HUES6 (cell line): ENCODE measurements at regions not wholly inside any gene's neighbourhood (a gene's known extent, or its start where the extent isn't known, plus 50 kb on each side); places are given as distances from the start of the nearest gene placed in this dataset.
"Not testable (repeated sequence)": the region's sequence is repeated elsewhere in the genome, so short reads cannot be mapped to it uniquely, and the experiment has no call there.

Experiments used
- H3K27ac ChIP-seq: 2 replicates; pipeline ENCODE4 v1.7.0; 2013; ENCODE audit warnings: low read depth, mild to moderate bottlenecking, low read length, inconsistent platforms
- H3K27me3 ChIP-seq: 2 replicates; pipeline ENCODE4 v1.6.1; 2013; ENCODE audit warnings: low read length; ENCODE audit not compliant: control insufficient read depth, insufficient read depth
- H3K36me3 ChIP-seq: 2 replicates; pipeline ENCODE4 v1.6.1; 2013; ENCODE audit warnings: low read length; ENCODE audit not compliant: control insufficient read depth, insufficient read depth
- H3K4me1 ChIP-seq: 2 replicates; pipeline ENCODE4 v1.6.1; 2013; ENCODE audit warnings: low read length; ENCODE audit not compliant: control insufficient read depth, insufficient read depth
- H3K4me3 ChIP-seq: 2 replicates; pipeline ENCODE4 v1.5.1; 2013; ENCODE audit warnings: low read depth, low read length
- H3K9ac ChIP-seq: one replicate; pipeline ENCODE4 v1.6.1; 2013; ENCODE audit warnings: mild to moderate bottlenecking, low read length
- H3K9me3 ChIP-seq: 2 replicates; pipeline ENCODE4 v1.6.1; 2013; ENCODE audit warnings: low read depth, low read length; ENCODE audit not compliant: control insufficient read depth, insufficient read depth

DNA sequence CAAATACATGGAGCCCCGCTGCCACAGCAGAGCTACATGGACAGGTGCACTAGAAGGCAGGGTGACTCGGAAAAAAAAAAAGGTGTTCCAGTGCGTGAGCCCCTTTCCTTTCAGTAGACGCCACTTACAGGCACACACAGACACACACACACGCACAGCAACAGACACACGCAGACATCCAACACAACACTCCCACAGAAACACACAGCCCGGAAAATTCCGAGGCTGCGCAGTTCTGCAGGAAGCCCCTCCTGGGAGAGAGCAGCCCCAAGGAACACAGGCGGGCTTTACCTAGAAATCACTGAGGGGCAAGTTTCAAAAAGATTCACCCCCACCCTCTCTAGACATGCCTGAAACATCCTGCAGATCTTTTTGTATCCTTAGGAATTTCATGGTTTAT lies 136.0 kb upstream of the WSB1 start:
- H3K36me3 ChIP-seq = no peaks in the 10 kb centered on the region
- peaks cover 73% of the 10 kb centered on the region for H3K9me3 ChIP-seq
- no peak overlapping the region for H3K27ac ChIP-seq
- no peaks in the 10 kb centered on the region for H3K4me1 ChIP-seq
- no peaks in the 10 kb centered on the region for H3K27me3 ChIP-seq
- H3K9ac ChIP-seq = no peak overlapping the region
- H3K4me3 ChIP-seq = no peak overlapping the region

DNA sequence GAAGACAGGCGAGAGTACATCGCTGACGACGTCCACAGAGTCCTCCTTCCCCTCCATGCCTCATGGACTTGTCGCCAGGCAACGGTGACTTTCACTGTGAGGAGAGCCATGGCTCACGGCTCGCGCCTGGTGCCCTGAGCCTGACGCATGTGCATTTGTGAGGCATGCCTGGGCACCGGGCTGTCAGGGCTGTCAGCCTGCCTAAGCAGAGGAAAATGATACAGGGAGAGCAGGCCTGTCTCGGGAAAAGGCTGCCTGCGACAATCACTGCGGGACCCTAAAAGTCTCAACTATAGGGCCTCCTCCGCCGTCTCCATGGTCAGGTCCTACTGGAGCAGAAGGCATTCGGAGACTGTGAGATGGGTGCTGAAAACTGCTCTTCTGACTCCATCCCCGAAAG lies 135.5 kb upstream of the WSB1 start:
- Histone ChIP-seq H3K4me1 (no peaks in the 10 kb centered on the region), H3K4me3 (no peak overlapping the region), H3K27me3 (no peaks in the 10 kb centered on the region), H3K27ac (no peak overlapping the region), H3K36me3 (no peaks in the 10 kb centered on the region), H3K9ac (no peak overlapping the region), H3K9me3 (peaks cover 71% of the 10 kb centered on the region)

DNA sequence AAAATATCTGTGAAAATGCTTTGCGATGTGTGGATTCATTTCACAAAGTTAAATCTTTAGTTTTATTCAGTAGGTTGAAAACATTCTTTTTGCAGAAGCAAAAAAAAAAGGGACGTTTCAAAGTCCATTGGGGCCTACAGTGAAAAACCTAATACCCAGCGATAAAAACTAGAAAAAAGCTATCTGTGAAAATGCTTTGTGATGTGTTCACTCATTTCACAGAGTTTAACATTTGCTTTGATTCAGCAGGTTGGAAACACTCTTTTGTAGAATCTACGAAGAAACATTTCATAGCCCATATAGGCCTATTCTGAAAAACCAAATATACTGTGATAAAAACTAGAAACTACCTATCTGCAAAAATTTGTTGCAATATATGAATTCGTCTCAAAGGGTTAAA lies 113.6 kb upstream of the WSB1 start:
- Histone ChIP-seq H3K36me3 (no peaks in the 10 kb centered on the region), H3K4me3 (no peak overlapping the region), H3K9ac (no peak overlapping the region), H3K4me1 (no peaks in the 10 kb centered on the region), H3K9me3 (peaks cover 54% of the 10 kb centered on the region), H3K27me3 (no peaks in the 10 kb centered on the region), H3K27ac (no peak overlapping the region)

DNA sequence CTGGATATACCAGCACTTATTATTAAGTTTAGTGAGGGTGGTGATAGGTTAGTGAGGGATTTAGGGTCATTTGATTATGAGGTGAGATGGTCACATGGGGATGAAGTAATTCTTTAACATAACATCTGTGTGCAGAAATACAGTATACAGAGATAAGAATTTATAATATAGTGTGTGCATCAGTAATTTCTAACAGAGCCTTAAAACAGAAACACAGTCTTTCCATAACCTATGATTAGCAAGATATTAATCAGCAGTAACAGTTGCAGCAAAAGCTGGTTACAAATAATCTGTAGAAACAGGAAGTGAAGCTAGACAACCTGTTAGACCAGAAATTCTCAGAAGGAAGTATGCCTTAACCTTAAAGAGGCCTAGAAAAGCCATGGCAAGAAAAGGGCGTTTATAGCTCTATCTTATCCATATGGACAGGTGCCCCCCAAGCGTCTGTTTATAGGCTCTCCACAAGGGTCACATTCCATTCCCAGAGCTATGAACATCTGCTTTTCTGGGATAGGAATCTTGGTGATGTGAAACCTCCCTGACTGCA lies 112.5 kb upstream of the WSB1 start:
- not testable (repeated sequence) for H3K4me1 ChIP-seq, H3K9ac ChIP-seq, H3K4me3 ChIP-seq, H3K27ac ChIP-seq, H3K27me3 ChIP-seq, H3K36me3 ChIP-seq
- H3K9me3 ChIP-seq = peaks cover 48% of the 10 kb centered on the region

DNA sequence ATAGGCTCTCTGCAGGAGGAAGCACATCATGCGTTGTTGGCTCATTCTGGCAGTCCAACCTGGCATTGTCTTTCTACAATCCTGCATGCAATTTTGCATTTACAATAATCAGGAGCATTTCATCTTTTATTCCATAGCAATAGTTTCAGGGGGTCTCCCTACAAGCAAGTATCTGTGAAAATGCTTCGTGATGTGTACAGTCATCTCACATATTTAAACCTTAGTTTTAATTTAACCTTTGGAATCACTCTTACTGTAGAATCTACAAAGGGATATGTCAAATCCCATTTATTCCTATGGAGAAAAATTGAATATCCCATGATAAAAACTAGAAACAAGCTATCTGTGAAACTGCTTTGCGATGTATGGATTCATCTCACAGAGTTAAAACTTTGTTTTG lies 112.0 kb upstream of the WSB1 start:
- Histone ChIP-seq H3K9ac (no peak overlapping the region), H3K36me3 (no peaks in the 10 kb centered on the region), H3K27me3 (no peaks in the 10 kb centered on the region), H3K27ac (no peak overlapping the region), H3K4me1 (no peaks in the 10 kb centered on the region), H3K4me3 (no peak overlapping the region), H3K9me3 (peaks cover 46% of the 10 kb centered on the region)

DNA sequence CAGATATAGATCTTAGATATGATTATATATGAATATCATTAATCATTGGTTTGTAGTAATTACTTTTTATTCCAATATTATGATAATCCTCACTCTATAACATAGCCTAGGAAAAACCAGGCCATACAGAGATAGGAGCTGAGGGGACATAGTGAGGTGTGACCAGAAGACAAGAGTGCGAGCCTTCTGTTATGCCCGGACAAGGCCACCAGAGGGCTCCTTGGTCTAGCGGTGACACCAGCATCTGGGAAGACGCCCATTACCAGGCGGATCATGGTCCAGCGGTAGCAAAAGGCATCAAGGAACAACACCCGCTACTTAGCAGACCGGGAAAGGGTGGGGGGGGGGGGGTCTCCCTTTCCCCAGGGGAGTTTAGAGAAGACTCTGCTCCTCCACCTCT lies 96.4 kb upstream of the WSB1 start:
- H3K27ac ChIP-seq, H3K4me3 ChIP-seq, H3K4me1 ChIP-seq, H3K27me3 ChIP-seq, H3K36me3 ChIP-seq, H3K9ac ChIP-seq: not testable (repeated sequence)
- H3K9me3 ChIP-seq = peaks cover 39% of the 10 kb centered on the region

DNA sequence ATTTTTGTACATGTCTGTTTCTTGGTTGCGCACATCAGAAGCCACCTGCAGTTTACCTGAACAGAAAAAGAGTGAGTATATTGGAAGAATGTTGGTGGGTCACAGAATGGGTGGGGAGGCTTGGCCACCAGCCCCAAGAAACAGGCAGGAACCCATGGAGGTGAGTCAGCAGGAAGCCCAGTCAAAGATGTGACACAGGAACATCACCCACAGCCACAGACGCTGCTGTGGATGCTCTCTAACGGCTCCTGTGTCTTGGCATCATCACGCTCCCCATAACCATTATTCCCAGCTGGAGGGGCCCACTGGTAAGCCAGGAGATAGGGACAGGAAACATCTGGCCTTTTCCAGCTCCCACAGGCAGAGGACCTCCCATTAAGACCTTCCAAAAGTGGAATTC lies 94.0 kb upstream of the WSB1 start:
- Histone ChIP-seq H3K4me3 (no peak overlapping the region), H3K27me3 (no peaks in the 10 kb centered on the region)

DNA sequence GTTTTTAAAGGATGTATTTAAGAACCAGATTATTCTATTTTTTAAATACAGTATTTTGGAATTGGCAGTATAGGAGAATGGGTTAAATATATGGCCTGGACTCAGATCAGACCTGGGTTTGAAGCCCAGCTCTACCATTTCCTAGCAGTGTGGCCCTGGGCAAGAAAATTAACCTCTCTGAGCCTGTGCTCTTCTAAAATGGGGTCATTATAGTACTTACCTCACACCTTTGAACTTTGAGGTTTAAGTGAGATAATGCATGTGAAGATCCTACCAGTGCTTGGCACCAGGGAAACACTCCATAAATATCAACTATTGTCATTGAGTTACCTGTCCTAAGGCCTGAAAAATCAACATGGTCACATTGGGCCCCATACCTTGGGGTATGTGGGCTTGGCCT lies 93.4 kb upstream of the WSB1 start:
- Histone ChIP-seq H3K27me3 (no peaks in the 10 kb centered on the region), H3K9ac (no peak overlapping the region), H3K36me3 (no peaks in the 10 kb centered on the region), H3K4me3 (no peak overlapping the region), H3K27ac (no peak overlapping the region), H3K4me1 (no peaks in the 10 kb centered on the region), H3K9me3 (peaks cover 23% of the 10 kb centered on the region; the same call in 1 of the 2 replicates)

More for the DNA sequence above, 94.0 kb upstream of the WSB1 start:
- Histone ChIP-seq H3K9ac (no peak overlapping the region), H3K9me3 (peaks cover 23% of the 10 kb centered on the region; the same call in 1 of the 2 replicates), H3K36me3 (no peaks in the 10 kb centered on the region), H3K4me1 (no peaks in the 10 kb centered on the region), H3K27ac (no peak overlapping the region)

DNA sequence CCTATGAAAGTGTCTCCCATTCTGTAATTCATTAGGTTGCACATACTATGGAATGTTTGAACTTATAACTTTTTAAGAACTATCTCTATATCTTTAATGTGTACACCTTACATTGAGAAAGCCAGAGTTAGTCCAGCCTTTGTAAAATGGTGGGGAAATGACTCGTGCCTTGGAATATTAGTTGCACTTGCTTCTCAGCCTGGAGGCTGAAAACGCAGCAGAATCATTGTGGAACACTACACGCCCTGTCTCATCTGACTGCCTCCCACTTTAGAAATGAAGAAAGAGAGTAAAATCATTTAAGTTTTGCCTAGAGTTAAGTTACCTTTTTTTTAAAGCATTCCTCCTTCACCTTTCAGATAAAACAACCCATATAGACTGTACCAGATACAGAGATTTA lies 90.7 kb upstream of the WSB1 start:
- no peaks in the 10 kb centered on the region for H3K27me3 ChIP-seq
- no peak overlapping the region for H3K27ac ChIP-seq
- no peaks in the 10 kb centered on the region for H3K4me1 ChIP-seq
- no peak overlapping the region for H3K4me3 ChIP-seq
- H3K36me3 ChIP-seq = no peaks in the 10 kb centered on the region
- H3K9ac ChIP-seq = no peak overlapping the region
- H3K9me3 ChIP-seq = peaks cover 25% of the 10 kb centered on the region; the same call in 1 of the 2 replicates

DNA sequence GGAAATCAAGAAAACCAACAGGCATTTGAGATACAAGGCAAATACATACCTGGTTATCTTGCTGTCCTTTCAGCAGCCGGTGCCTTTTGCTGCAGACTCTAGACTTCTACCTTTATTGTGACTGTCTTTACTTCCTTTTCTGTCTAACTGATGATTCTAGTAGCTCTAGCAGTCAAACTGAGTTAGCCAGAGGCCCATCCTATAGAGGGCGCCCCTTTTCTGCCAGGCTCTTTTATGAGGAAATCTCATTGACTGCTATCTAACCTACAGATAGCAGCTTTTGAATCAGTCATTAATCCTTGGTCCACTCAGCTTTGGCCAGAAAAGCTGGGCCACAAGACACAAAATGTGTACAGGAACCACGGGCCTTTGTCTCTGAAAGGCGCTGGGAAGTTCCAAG lies 87.5 kb upstream of the WSB1 start:
- no peaks in the 10 kb centered on the region for H3K4me1 ChIP-seq
- H3K27ac ChIP-seq = no peak overlapping the region
- H3K36me3 ChIP-seq = no peaks in the 10 kb centered on the region
- H3K4me3 ChIP-seq = no peak overlapping the region
- no peak overlapping the region for H3K9ac ChIP-seq
- H3K9me3 ChIP-seq = peaks cover 8% of the 10 kb centered on the region; the same call in 1 of the 2 replicates
- H3K27me3 ChIP-seq = no peaks in the 10 kb centered on the region

DNA sequence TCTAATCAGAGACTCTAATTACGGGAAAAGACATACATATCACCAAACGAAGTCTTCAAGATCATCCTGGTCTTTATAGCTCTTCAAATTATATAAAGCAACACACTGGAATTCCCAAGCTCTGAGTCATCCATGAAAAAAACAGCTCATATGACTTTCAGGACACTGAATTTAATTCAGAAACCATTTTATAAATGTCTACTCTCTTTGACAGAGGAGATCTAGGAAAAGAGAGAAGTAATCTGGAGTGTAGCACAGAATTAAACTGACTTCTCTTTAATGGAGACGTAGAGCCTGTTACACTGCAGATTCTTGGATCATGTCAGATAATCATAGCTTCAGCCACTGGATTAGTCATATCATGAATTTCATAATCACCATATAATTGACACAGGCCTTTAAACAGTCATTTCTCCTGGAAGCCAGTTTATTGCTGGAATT lies 86.8 kb upstream of the WSB1 start:
- Histone ChIP-seq H3K4me1 (no peaks in the 10 kb centered on the region), H3K27ac (no peak overlapping the region), H3K36me3 (no peaks in the 10 kb centered on the region), H3K4me3 (no peak overlapping the region), H3K9me3 (peaks cover 8% of the 10 kb centered on the region; the same call in 1 of the 2 replicates), H3K27me3 (no peaks in the 10 kb centered on the region), H3K9ac (no peak overlapping the region)

DNA sequence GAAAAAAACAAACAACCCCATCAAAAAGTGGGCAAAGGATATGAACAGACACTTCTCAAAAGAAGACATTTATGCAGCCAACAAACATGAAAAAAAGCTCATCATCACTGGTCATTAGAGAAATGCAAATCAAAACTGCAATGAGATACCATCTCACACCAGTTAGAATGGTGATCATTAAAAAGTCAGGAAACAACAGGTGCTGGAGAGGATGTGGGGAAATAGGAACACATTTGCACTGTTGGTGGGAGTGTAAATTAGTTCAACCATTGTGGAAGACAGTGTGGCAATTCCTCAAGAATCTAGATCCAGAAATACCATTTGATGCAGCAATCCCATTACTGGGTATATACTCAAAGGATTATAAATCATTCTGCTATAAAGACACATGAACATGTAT lies 85.5 kb upstream of the WSB1 start:
- not testable (repeated sequence) for H3K27ac ChIP-seq, H3K4me3 ChIP-seq, H3K4me1 ChIP-seq, H3K27me3 ChIP-seq, H3K36me3 ChIP-seq, H3K9ac ChIP-seq
- H3K9me3 ChIP-seq = peaks cover 10% of the 10 kb centered on the region; the same call in 1 of the 2 replicates
